ENCODE measurements at regions not wholly inside any gene's neighbourhood (a gene's known extent, or its start where the extent isn't known, plus 50 kb on each side); places are given as distances from the start of the nearest gene placed in this dataset.
"Not testable (repeated sequence)": the region's sequence is repeated elsewhere in the genome, so short reads cannot be mapped to it uniquely, and the experiment has no call there.

GRCh38 chr10:2326411-2326810 is 589.1 kb upstream of the ADARB2 start:
- H3K4me1 Mint-ChIP-seq, result no peaks in the 10 kb centered on the region
- H3K4me3 Mint-ChIP-seq, result no peak overlapping the region
- no peak for ATAC-seq
- H3K27ac Mint-ChIP-seq, result no peak overlapping the region
- no peak for DNase-seq (ENCODE audit: low spot score in 2 of 2)
- no peaks in the 10 kb centered on the region for H3K9me3 Mint-ChIP-seq
- no peaks in the 10 kb centered on the region for H3K36me3 Mint-ChIP-seq

GRCh38 chr10:2315045-2315485 is 577.7 kb upstream of the ADARB2 start:
- ATAC-seq; H3K27ac Mint-ChIP-seq; H3K4me1 Mint-ChIP-seq; DNase-seq (ENCODE audit: low spot score in 2 of 2); H3K9me3 Mint-ChIP-seq; H3K36me3 Mint-ChIP-seq; H3K4me3 Mint-ChIP-seq: not testable (repeated sequence)

GRCh38 chr10:2306081-2306480 is 568.8 kb upstream of the ADARB2 start:
- no peak for ATAC-seq
- H3K4me3 Mint-ChIP-seq, result no peak overlapping the region
- peaks cover 5% of the 10 kb centered on the region for H3K9me3 Mint-ChIP-seq
- H3K27ac Mint-ChIP-seq, result no peak overlapping the region
- no peaks in the 10 kb centered on the region for H3K36me3 Mint-ChIP-seq
- no peak for DNase-seq (ENCODE audit: low spot score in 2 of 2)
- no peaks in the 10 kb centered on the region for H3K4me1 Mint-ChIP-seq

- Mint-ChIP-seq H3K36me3 (no peaks in the 10 kb centered on the region), H3K9me3 (peaks cover 2% of the 10 kb centered on the region), H3K4me1 (no peaks in the 10 kb centered on the region), H3K27ac (no peak overlapping the region), H3K4me3 (no peak overlapping the region)
- DNase-seq (ENCODE audit: low spot score in 2 of 2) (no peak), ATAC-seq (no peak)
These were observed 565.8 kb upstream of the ADARB2 start for GRCh38 chr10:2303169-2303568.

GRCh38 chr10:2301227-2301626 is 563.9 kb upstream of the ADARB2 start:
- ATAC-seq (no peak), DNase-seq (ENCODE audit: low spot score in 2 of 2) (no peak)
- H3K36me3 Mint-ChIP-seq, result no peaks in the 10 kb centered on the region
- H3K4me3 Mint-ChIP-seq, result no peak overlapping the region
- H3K9me3 Mint-ChIP-seq, result peaks cover 2% of the 10 kb centered on the region
- H3K27ac Mint-ChIP-seq, result no peak overlapping the region
- H3K4me1 Mint-ChIP-seq, result no peaks in the 10 kb centered on the region

- peaks cover 2% of the 10 kb centered on the region for H3K9me3 Mint-ChIP-seq
- H3K4me3 Mint-ChIP-seq, result no peak overlapping the region
- H3K36me3 Mint-ChIP-seq, result no peaks in the 10 kb centered on the region
- no peaks in the 10 kb centered on the region for H3K4me1 Mint-ChIP-seq
- H3K27ac Mint-ChIP-seq, result no peak overlapping the region
- ATAC-seq, result no peak
- no peak for DNase-seq (ENCODE audit: low spot score in 2 of 2)
These were observed 562.9 kb upstream of the ADARB2 start for GRCh38 chr10:2300231-2300630.

GRCh38 chr10:2296179-2296891 is 559.0 kb upstream of the ADARB2 start:
- Mint-ChIP-seq H3K36me3 (no peaks in the 10 kb centered on the region), H3K27ac (no peak overlapping the region), H3K9me3 (no peaks in the 10 kb centered on the region), H3K4me1 (no peaks in the 10 kb centered on the region), H3K4me3 (no peak overlapping the region)
- ATAC-seq (no peak), DNase-seq (ENCODE audit: low spot score in 2 of 2) (no peak)

- Mint-ChIP-seq H3K4me1 (no peaks in the 10 kb centered on the region), H3K9me3 (no peaks in the 10 kb centered on the region), H3K4me3 (no peak overlapping the region), H3K36me3 (no peaks in the 10 kb centered on the region), H3K27ac (no peak overlapping the region)
- no peak for ATAC-seq
- DNase-seq (ENCODE audit: low spot score in 2 of 2), result no peak
These were observed 557.4 kb upstream of the ADARB2 start for GRCh38 chr10:2294739-2295138.

GRCh38 chr10:2284071-2284470 is 546.7 kb upstream of the ADARB2 start:
- no peaks in the 10 kb centered on the region for H3K36me3 Mint-ChIP-seq
- no peaks in the 10 kb centered on the region for H3K9me3 Mint-ChIP-seq
- H3K27ac Mint-ChIP-seq, result no peak overlapping the region
- no peak for DNase-seq (ENCODE audit: low spot score in 2 of 2)
- no peak overlapping the region for H3K4me3 Mint-ChIP-seq
- no peaks in the 10 kb centered on the region for H3K4me1 Mint-ChIP-seq
- no peak for ATAC-seq

GRCh38 chr10:2282202-2282601 is 544.9 kb upstream of the ADARB2 start:
- H3K4me3 Mint-ChIP-seq, result no peak overlapping the region
- no peaks in the 10 kb centered on the region for H3K4me1 Mint-ChIP-seq
- no peaks in the 10 kb centered on the region for H3K9me3 Mint-ChIP-seq
- H3K36me3 Mint-ChIP-seq, result no peaks in the 10 kb centered on the region
- no peak overlapping the region for H3K27ac Mint-ChIP-seq
- DNase-seq (ENCODE audit: low spot score in 2 of 2), result no peak
- ATAC-seq, result no peak

GRCh38 chr10:2280713-2281300 is 543.5 kb upstream of the ADARB2 start:
- Mint-ChIP-seq H3K27ac (no peak overlapping the region), H3K4me1 (no peaks in the 10 kb centered on the region), H3K36me3 (no peaks in the 10 kb centered on the region), H3K4me3 (no peak overlapping the region), H3K9me3 (peaks cover 5% of the 10 kb centered on the region)
- no peak for DNase-seq (ENCODE audit: low spot score in 2 of 2)
- no peak for ATAC-seq

GRCh38 chr10:2279711-2280110 is 542.4 kb upstream of the ADARB2 start:
- H3K4me3 Mint-ChIP-seq, result no peak overlapping the region
- H3K36me3 Mint-ChIP-seq, result no peaks in the 10 kb centered on the region
- peaks cover 5% of the 10 kb centered on the region for H3K9me3 Mint-ChIP-seq
- H3K4me1 Mint-ChIP-seq, result no peaks in the 10 kb centered on the region
- ATAC-seq (no peak), DNase-seq (ENCODE audit: low spot score in 2 of 2) (no peak)
- no peak overlapping the region for H3K27ac Mint-ChIP-seq

GRCh38 chr10:2278363-2278762 is 541.0 kb upstream of the ADARB2 start:
- Mint-ChIP-seq H3K36me3 (no peaks in the 10 kb centered on the region), H3K27ac (no peak overlapping the region), H3K4me1 (no peaks in the 10 kb centered on the region), H3K4me3 (no peak overlapping the region), H3K9me3 (peaks cover 5% of the 10 kb centered on the region)
- ATAC-seq (no peak), DNase-seq (ENCODE audit: low spot score in 2 of 2) (no peak)

GRCh38 chr10:2263561-2263960 is 526.2 kb upstream of the ADARB2 start:
- Mint-ChIP-seq H3K27ac (no peak overlapping the region), H3K4me1 (no peaks in the 10 kb centered on the region), H3K9me3 (peaks cover 7% of the 10 kb centered on the region), H3K36me3 (no peaks in the 10 kb centered on the region), H3K4me3 (no peak overlapping the region)
- DNase-seq (ENCODE audit: low spot score in 2 of 2) (no peak), ATAC-seq (no peak)

GRCh38 chr10:2262878-2263277 is 525.6 kb upstream of the ADARB2 start:
- Mint-ChIP-seq H3K9me3 (peaks cover 4% of the 10 kb centered on the region), H3K36me3 (no peaks in the 10 kb centered on the region), H3K4me1 (no peaks in the 10 kb centered on the region), H3K4me3 (no peak overlapping the region), H3K27ac (no peak overlapping the region)
- DNase-seq (ENCODE audit: low spot score in 2 of 2) (no peak), ATAC-seq (no peak)

- no peak for ATAC-seq
- no peak overlapping the region for H3K27ac Mint-ChIP-seq
- no peaks in the 10 kb centered on the region for H3K36me3 Mint-ChIP-seq
- H3K9me3 Mint-ChIP-seq, result peaks cover 4% of the 10 kb centered on the region
- no peak overlapping the region for H3K4me3 Mint-ChIP-seq
- no peak for DNase-seq (ENCODE audit: low spot score in 2 of 2)
- H3K4me1 Mint-ChIP-seq, result no peaks in the 10 kb centered on the region
These were observed 525.0 kb upstream of the ADARB2 start for GRCh38 chr10:2262333-2262732.

Data from stimulated activated effector memory CD8-positive, alpha-beta T cell treated with anti-CD3 and anti-CD28 coated beads, Interleukin-12 subunit alpha, Interleukin-12 subunit beta, amount 100 ng/mL, for 72 hours (primary cell).